ENCODE measurements at regions not wholly inside any gene's neighbourhood (a gene's known extent, or its start where the extent isn't known, plus 50 kb on each side); places are given as distances from the start of the nearest gene placed in this dataset.

GRCh38 chr21:18060402-18060801 lies 184.2 kb upstream of the CHODL start:
- TF ChIP-seq CTCF (IDR thresholded peaks at IDR 0.05) (no peak), POLR2A (IDR thresholded peaks at IDR 0.05) (no peak)
